OCI-LY3 (cell line): ENCODE measurements at regions not wholly inside any gene's neighbourhood (a gene's known extent, or its start where the extent isn't known, plus 50 kb on each side); places are given as distances from the start of the nearest gene placed in this dataset.

Source experiments
- H2AFZ ChIP-seq: fragments of 200-600, 300-600 bp; shearing (Covaris generic); 2 replicates; pipeline ENCODE4 v1.6.0; 2014; ENCODE audit warnings: antibody characterized with exemption, low read depth, low read length
- H3K27ac ChIP-seq: fragments of 200-600, 300-600 bp; sonication (generic); 2 replicates; pipeline ENCODE4 v1.5.1; 2014; ENCODE audit warnings: mild to moderate bottlenecking, low read length, moderate library complexity, mixed read lengths
- H3K27me3 ChIP-seq: fragments of 200-600, 300-600 bp; sonication (generic); 2 replicates; pipeline ENCODE4 v1.6.1; 2014; ENCODE audit warnings: low read depth, low read length, mixed read lengths
- H3K36me3 ChIP-seq: fragments of 200-600, 300-600 bp; sonication (generic); replicated peaks from 2 replicates; pipeline ENCODE3; 2014; ENCODE audit warnings: low read depth, low read length, mixed read lengths
- H3K4me1 ChIP-seq: fragments of 300-600, 200-600 bp; sonication (generic); 2 replicates; pipeline ENCODE4 v1.6.1; 2014; ENCODE audit warnings: low read length, mixed read lengths
- H3K4me2 ChIP-seq: fragments of 200-600, 300-600 bp; sonication (generic); 2 replicates; pipeline ENCODE4 v1.6.1; 2014; ENCODE audit warnings: low read length, mixed read lengths
- H3K4me3 ChIP-seq: fragments of 300-600, 200-600 bp; sonication (generic); 2 replicates; pipeline ENCODE4 v1.5.1; 2014; ENCODE audit warnings: antibody characterized with exemption, mild to moderate bottlenecking, low read length, moderate library complexity
- H3K79me2 ChIP-seq: fragments of 300-600, 200-600 bp; shearing (Covaris generic); 2 replicates; pipeline ENCODE4 v1.6.1; 2014; ENCODE audit warnings: mild to moderate bottlenecking, low read length, mixed read lengths
- H3K9ac ChIP-seq: fragments of 300-600, 200-600 bp; shearing (Covaris generic); 2 replicates; pipeline ENCODE4 v1.6.0; 2014; ENCODE audit warnings: mild to moderate bottlenecking, low read length, moderate library complexity
- H3K9me3 ChIP-seq: fragments of 200-600, 300-600 bp; shearing (Covaris generic); 2 replicates; pipeline ENCODE4 v1.6.1; 2014; ENCODE audit warnings: low read length, mixed read lengths; ENCODE audit not compliant: insufficient read depth
- H4K20me1 ChIP-seq: fragments of 200-600, 300-600 bp; sonication (generic); 2 replicates; pipeline ENCODE4 v1.6.1; 2016; ENCODE audit warnings: low read length, mixed read lengths; ENCODE audit not compliant: insufficient read depth
- EZH2phosphoT487 ChIP-seq: fragments of 200-600 bp; shearing (Covaris generic); IDR thresholded peaks from 2 replicates; pipeline ENCODE4 v1.6.1; 2018; ENCODE audit warnings: antibody characterized with exemption, mixed run types, low read depth
- TF ChIP-seq, protein P1 (sequence below): fragments of 200-600, 300-600 bp; sonication (generic); IDR thresholded peaks from 2 replicates; pipeline ENCODE4 v1.5.1; 2014; ENCODE audit warnings: antibody characterized with exemption, low read length, low read depth

DNA sequence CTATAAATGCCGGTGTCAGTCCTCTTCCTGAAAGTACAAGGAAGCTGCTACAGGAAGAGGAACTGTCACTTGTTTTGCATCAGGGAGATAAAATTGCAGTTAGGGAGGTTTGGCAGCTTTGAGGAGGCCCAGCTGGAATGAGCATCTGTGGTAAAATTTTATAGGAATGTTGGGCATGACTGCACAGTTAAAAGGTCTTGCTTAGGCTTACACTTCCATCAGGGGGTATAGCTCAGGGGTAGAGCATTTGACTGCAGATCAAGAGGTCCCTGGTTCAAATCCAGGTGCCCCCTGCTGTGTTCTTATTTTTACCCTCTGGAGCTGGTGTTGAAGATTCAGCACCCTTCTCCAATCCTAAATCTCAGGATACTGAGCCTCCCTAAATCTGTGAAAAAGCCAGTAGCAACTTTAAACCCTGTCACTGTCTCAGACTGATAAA lies 65.9 kb downstream of the ZNF467 start:
- H3K36me3 ChIP-seq = no peaks in the 10 kb centered on the region
- H2AFZ ChIP-seq = no peak overlapping the region
- H3K79me2 ChIP-seq = no peaks in the 10 kb centered on the region
- H3K27ac ChIP-seq = no peak overlapping the region
- no peak for TF ChIP-seq EZH2phosphoT487
- TF ChIP-seq, protein P1, sequence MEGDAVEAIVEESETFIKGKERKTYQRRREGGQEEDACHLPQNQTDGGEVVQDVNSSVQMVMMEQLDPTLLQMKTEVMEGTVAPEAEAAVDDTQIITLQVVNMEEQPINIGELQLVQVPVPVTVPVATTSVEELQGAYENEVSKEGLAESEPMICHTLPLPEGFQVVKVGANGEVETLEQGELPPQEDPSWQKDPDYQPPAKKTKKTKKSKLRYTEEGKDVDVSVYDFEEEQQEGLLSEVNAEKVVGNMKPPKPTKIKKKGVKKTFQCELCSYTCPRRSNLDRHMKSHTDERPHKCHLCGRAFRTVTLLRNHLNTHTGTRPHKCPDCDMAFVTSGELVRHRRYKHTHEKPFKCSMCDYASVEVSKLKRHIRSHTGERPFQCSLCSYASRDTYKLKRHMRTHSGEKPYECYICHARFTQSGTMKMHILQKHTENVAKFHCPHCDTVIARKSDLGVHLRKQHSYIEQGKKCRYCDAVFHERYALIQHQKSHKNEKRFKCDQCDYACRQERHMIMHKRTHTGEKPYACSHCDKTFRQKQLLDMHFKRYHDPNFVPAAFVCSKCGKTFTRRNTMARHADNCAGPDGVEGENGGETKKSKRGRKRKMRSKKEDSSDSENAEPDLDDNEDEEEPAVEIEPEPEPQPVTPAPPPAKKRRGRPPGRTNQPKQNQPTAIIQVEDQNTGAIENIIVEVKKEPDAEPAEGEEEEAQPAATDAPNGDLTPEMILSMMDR = no peak
- no peak overlapping the region; the same call in 1 of the 2 replicates for H3K4me2 ChIP-seq
- no peaks in the 10 kb centered on the region for H3K4me1 ChIP-seq
- H3K9me3 ChIP-seq = peaks cover 12% of the 10 kb centered on the region; the same call in 1 of the 2 replicates
- H3K9ac ChIP-seq = no peak overlapping the region
- no peak overlapping the region for H3K4me3 ChIP-seq
- no peaks in the 10 kb centered on the region for H4K20me1 ChIP-seq
- no peaks in the 10 kb centered on the region for H3K27me3 ChIP-seq

DNA sequence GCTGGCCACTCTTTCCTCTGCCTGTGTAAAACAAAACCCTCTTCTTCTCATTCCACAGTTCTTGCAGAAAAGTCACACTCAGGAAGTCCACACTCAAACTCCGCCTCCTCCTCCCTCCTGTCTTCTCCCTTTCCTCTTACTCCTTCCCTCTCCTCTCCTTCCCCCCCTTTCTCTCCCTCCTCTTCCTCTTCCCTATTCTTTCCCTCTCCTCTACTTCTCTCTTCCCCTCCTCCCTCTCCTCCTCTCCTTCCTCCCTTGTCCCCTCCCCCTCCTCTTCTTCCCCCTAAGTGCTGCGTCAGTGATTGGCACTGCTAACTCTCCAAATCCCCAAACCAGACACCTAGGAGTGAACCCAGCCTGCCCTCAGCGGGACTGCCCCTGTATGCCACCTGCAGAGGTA lies 67.0 kb downstream of the ZNF467 start:
- Histone ChIP-seq H3K27me3 (no peaks in the 10 kb centered on the region), H3K4me1 (no peaks in the 10 kb centered on the region), H4K20me1 (no peaks in the 10 kb centered on the region), H2AFZ (no peak overlapping the region), H3K4me3 (no peak overlapping the region), H3K79me2 (no peaks in the 10 kb centered on the region), H3K9ac (no peak overlapping the region), H3K9me3 (peaks cover 5% of the 10 kb centered on the region; the same call in 1 of the 2 replicates), H3K27ac (no peak overlapping the region), H3K36me3 (no peaks in the 10 kb centered on the region), H3K4me2 (no peak overlapping the region)
- no peak for TF ChIP-seq EZH2phosphoT487
- TF ChIP-seq, protein P1 = no peak

DNA sequence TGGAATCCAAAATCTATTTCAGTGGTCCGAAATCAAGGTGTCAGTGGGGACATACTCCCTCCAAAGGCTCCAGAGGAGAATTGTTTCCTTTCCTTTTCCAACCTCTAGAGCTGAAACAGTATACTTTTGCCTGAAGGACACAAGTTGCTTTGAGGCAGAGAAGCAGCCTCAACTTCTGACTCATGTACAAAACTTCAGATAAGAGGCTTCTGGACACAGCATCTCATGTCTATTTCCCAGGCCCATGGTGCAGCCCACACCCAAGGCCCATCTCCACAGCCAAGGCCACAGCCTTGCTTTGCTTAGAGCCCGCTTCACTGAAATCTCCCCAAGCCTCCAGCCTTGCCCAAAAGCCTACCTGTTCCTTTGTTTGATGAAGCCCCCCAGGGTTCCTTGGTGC lies 68.9 kb downstream of the ZNF467 start:
- H3K79me2 ChIP-seq = no peaks in the 10 kb centered on the region
- H2AFZ ChIP-seq = no peak overlapping the region

DNA sequence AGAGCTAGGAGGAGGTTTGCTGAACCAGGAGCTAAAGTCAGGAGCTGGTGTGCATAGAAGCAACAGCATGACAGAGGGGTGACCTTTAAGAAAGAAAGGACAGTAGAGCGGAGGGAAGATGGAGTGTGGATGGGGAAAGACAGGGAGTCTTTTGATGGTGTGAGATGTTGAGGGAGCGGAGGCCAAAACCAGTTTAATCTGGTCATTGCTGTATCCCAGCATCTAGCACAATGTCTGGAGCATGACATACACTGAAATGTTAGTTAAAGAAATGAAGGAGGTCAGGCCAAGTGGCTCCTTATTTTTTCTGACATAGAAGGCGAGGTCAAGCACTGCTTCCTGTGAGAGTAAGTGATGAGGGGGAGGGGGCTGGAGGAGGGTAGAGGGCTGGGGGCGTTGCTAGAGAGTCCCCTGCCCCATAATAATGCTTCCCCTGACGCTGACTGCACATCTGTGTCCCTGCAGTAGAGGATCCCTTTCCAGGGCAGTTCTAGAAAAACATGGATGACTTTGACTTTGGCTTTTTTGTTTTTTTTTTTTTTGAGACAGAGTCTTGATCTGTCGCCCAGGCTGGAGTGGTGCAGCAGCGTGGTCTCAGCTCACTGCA lies 70.2 kb downstream of the ZNF467 start:
- no peaks in the 10 kb centered on the region for H3K79me2 ChIP-seq
- no peaks in the 10 kb centered on the region for H3K4me1 ChIP-seq
- peaks cover 9% of the 10 kb centered on the region for H3K9me3 ChIP-seq
- no peaks in the 10 kb centered on the region for H4K20me1 ChIP-seq
- H3K4me2 ChIP-seq = no peak overlapping the region
- H3K27me3 ChIP-seq = no peaks in the 10 kb centered on the region
- H3K36me3 ChIP-seq = no peaks in the 10 kb centered on the region
- no peak overlapping the region for H2AFZ ChIP-seq
- TF ChIP-seq, protein P1 = no peak
- TF ChIP-seq EZH2phosphoT487 = no peak
- H3K4me3 ChIP-seq = no peak overlapping the region
- no peak overlapping the region for H3K27ac ChIP-seq
- H3K9ac ChIP-seq = no peak overlapping the region

More for the DNA sequence above, 68.9 kb downstream of the ZNF467 start:
- no peak overlapping the region for H3K4me2 ChIP-seq
- H3K4me1 ChIP-seq = no peaks in the 10 kb centered on the region
- no peaks in the 10 kb centered on the region for H3K36me3 ChIP-seq
- no peaks in the 10 kb centered on the region for H4K20me1 ChIP-seq
- peaks cover 9% of the 10 kb centered on the region for H3K9me3 ChIP-seq
- H3K9ac ChIP-seq = no peak overlapping the region
- TF ChIP-seq, protein P1 = no peak
- TF ChIP-seq EZH2phosphoT487 = no peak
- H3K4me3 ChIP-seq = no peak overlapping the region
- no peak overlapping the region for H3K27ac ChIP-seq
- no peaks in the 10 kb centered on the region for H3K27me3 ChIP-seq
